Stimulated activated naive B cell treated with anti-CD40 and anti-IgM and Interleukin-4, amounts not matched to agents 10 μg/mL and 1 μg/mL and 100 μg/mL, for 72 hours (primary cell): ENCODE measurements at regions not wholly inside any gene's neighbourhood (a gene's known extent, or its start where the extent isn't known, plus 50 kb on each side); places are given as distances from the start of the nearest gene placed in this dataset.

Source experiments
- ATAC-seq, 2 donors: fragments of 150-1000 bp; cut with Tn5 transposase; replicated peaks; 2 replicates each; pipeline ENCODE4 v1.10.0; 2021; ENCODE audit warnings: moderate library complexity in 1 of 2
- DNase-seq: peaks from one replicate; pipeline ENCODE4 v3.0.0; 2021
- H3K27ac Mint-ChIP-seq: one replicate; pipeline ENCODE4 v1.8.0; 2022; ENCODE audit warnings: mild to moderate bottlenecking, mixed read lengths
- H3K27me3 Mint-ChIP-seq, 2 donors: one replicate each; pipeline ENCODE4 v1.8.0; 2022; ENCODE audit warnings: mixed read lengths in 2 of 2
- H3K36me3 Mint-ChIP-seq, 2 donors: one replicate each; pipeline ENCODE4 v1.8.0; 2022; ENCODE audit warnings: mixed read lengths in 2 of 2, mild to moderate bottlenecking in 1 of 2
- H3K4me1 Mint-ChIP-seq, 2 donors: one replicate each; pipeline ENCODE4 v1.8.0; 2022; ENCODE audit warnings: mixed read lengths in 2 of 2, mild to moderate bottlenecking in 1 of 2
- H3K4me3 Mint-ChIP-seq, 2 donors: one replicate each; pipeline ENCODE4 v1.8.0; 2022; ENCODE audit warnings: mild to moderate bottlenecking in 2 of 2, mixed read lengths in 2 of 2, moderate library complexity in 1 of 2
- H3K9me3 Mint-ChIP-seq, 2 donors: one replicate each; pipeline ENCODE4 v1.8.0; 2022; ENCODE audit warnings: mixed read lengths in 2 of 2, mild to moderate bottlenecking in 1 of 2

GRCh38 chr2:2950403-2950952, 427.1 kb downstream of the EIPR1 start:
- H3K4me3 Mint-ChIP-seq, result no peak overlapping the region
- no peaks in the 10 kb centered on the region for H3K4me1 Mint-ChIP-seq
- no peaks in the 10 kb centered on the region for H3K27me3 Mint-ChIP-seq
- peaks cover 3 to 5% of the 10 kb centered on the region in 2 donors for H3K9me3 Mint-ChIP-seq
- H3K36me3 Mint-ChIP-seq, result no peaks in the 10 kb centered on the region
- no peak overlapping the region for H3K27ac Mint-ChIP-seq
- DNase-seq (no peak), ATAC-seq (no peak)

- H3K4me1 Mint-ChIP-seq, result no peaks in the 10 kb centered on the region
- H3K27ac Mint-ChIP-seq, result no peak overlapping the region
- no peak overlapping the region for H3K4me3 Mint-ChIP-seq
- no peaks in the 10 kb centered on the region for H3K36me3 Mint-ChIP-seq
- DNase-seq (no peak), ATAC-seq (no peak)
- H3K27me3 Mint-ChIP-seq, result no peaks in the 10 kb centered on the region
- peaks cover 5 to 9% of the 10 kb centered on the region in 2 donors for H3K9me3 Mint-ChIP-seq
These were observed 430.2 kb downstream of the EIPR1 start for GRCh38 chr2:2947406-2947805.

- DNase-seq, result no peak
- Mint-ChIP-seq H3K4me3 (no peak overlapping the region), H3K36me3 (no peaks in the 10 kb centered on the region), H3K9me3 (peaks cover 5 to 13% of the 10 kb centered on the region in 2 donors), H3K27ac (no peak overlapping the region), H3K27me3 (no peaks in the 10 kb centered on the region), H3K4me1 (no peaks in the 10 kb centered on the region)
- no peak for ATAC-seq
These were observed 434.7 kb downstream of the EIPR1 start for GRCh38 chr2:2942906-2943305.

GRCh38 chr2:2942225-2942624, 435.4 kb downstream of the EIPR1 start:
- Mint-ChIP-seq H3K9me3 (peaks cover 7 to 15% of the 10 kb centered on the region in 2 donors), H3K36me3 (peaks cover 0 to 2% of the 10 kb centered on the region in 2 donors), H3K27me3 (no peaks in the 10 kb centered on the region), H3K4me3 (no peak overlapping the region), H3K4me1 (no peaks in the 10 kb centered on the region), H3K27ac (no peak overlapping the region)
- DNase-seq (no peak), ATAC-seq (no peak)

DNA sequence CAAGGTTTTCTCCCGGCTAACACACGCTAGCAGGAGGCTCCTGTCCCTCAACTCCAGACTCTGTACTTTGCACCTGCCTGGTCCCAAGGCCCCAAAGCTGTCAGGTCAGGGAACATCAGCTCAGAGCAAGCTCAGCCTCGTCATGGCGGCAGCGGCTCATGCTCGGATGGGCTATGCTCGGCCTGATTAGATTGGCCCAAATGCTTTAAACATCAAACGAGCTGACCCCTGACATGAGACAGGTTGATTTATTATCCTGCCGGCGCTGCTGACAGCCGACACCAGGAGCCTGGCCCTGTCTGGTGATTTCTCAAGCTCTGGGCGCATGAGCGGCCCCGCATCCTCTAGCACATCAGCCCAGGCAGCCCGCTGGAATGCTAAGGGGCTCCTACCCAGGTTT, 436.4 kb downstream of the EIPR1 start:
- Mint-ChIP-seq H3K4me3 (no peak overlapping the region), H3K36me3 (peaks cover 0 to 12% of the 10 kb centered on the region in 2 donors), H3K27ac (no peak overlapping the region), H3K27me3 (no peaks in the 10 kb centered on the region), H3K4me1 (no peaks in the 10 kb centered on the region), H3K9me3 (peaks cover 17 to 25% of the 10 kb centered on the region in 2 donors)
- no peak for DNase-seq
- no peak for ATAC-seq

- Mint-ChIP-seq H3K27me3 (no peaks in the 10 kb centered on the region), H3K27ac (no peak overlapping the region), H3K4me1 (no peaks in the 10 kb centered on the region), H3K4me3 (no peak overlapping the region), H3K36me3 (peaks cover 0 to 13% of the 10 kb centered on the region in 2 donors), H3K9me3 (peaks cover 17 to 25% of the 10 kb centered on the region in 2 donors)
- DNase-seq (no peak), ATAC-seq (no peak)
These were observed 436.9 kb downstream of the EIPR1 start for GRCh38 chr2:2940702-2941101.

DNA sequence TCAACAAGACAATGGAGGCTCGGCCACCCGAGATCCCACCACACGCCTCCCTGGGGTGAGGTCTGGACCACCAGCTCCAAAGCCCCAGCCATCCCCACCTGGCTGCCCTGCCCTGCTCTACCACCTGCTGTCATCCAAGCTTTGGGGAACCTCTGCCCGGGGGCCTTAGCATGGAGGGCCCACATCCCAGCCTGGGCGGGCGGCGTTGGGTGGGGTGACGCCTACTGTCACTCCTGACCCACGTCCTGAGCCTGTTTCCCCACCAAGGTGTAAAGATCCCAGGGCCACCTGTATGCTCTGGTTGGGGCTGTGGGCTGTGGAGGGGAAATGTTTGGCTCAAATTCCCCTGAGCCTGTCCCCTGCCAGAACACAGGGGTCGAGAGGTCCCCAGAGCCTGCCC, 437.6 kb downstream of the EIPR1 start:
- DNase-seq (no peak), ATAC-seq (no peak)
- Mint-ChIP-seq H3K36me3 (peaks cover 0 to 13% of the 10 kb centered on the region in 2 donors), H3K27ac (no peak overlapping the region), H3K4me1 (no peaks in the 10 kb centered on the region), H3K4me3 (no peak overlapping the region), H3K27me3 (no peaks in the 10 kb centered on the region), H3K9me3 (peaks cover 17 to 19% of the 10 kb centered on the region in 2 donors)

- Mint-ChIP-seq H3K36me3 (peaks cover 0 to 13% of the 10 kb centered on the region in 2 donors), H3K27ac (no peak overlapping the region), H3K4me1 (no peaks in the 10 kb centered on the region), H3K9me3 (peaks cover 17 to 18% of the 10 kb centered on the region in 2 donors), H3K27me3 (peaks cover 0 to 1% of the 10 kb centered on the region in 2 donors), H3K4me3 (no peak overlapping the region)
- DNase-seq (no peak), ATAC-seq (no peak)
These were observed 438.4 kb downstream of the EIPR1 start for GRCh38 chr2:2939078-2939795.

DNA sequence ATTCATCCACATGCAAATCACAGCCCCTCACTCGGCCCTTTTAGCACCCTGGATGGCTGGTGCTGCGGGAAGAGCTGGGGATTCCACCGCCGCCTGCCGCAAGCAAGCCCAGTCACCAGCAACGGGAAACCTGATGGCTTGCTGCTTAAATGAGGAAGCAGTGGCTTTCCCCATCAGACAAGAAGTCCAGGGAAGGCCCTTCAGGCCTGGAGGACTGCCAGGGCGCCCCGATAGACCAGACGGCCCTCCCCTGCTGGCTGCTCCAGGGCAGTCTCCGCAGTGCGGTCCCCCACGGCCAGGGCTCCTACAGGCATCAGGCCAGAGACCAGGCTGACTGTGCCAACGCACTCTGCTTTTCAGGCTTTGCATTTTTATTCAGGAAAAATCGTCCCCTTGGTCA, 439.1 kb downstream of the EIPR1 start:
- Mint-ChIP-seq H3K9me3 (peaks cover 12 to 16% of the 10 kb centered on the region in 2 donors), H3K27ac (no peak overlapping the region), H3K27me3 (peaks cover 0 to 6% of the 10 kb centered on the region in 2 donors), H3K4me1 (no peaks in the 10 kb centered on the region), H3K4me3 (no peak overlapping the region), H3K36me3 (peaks cover 0 to 13% of the 10 kb centered on the region in 2 donors)
- DNase-seq (no peak), ATAC-seq (no peak)

DNA sequence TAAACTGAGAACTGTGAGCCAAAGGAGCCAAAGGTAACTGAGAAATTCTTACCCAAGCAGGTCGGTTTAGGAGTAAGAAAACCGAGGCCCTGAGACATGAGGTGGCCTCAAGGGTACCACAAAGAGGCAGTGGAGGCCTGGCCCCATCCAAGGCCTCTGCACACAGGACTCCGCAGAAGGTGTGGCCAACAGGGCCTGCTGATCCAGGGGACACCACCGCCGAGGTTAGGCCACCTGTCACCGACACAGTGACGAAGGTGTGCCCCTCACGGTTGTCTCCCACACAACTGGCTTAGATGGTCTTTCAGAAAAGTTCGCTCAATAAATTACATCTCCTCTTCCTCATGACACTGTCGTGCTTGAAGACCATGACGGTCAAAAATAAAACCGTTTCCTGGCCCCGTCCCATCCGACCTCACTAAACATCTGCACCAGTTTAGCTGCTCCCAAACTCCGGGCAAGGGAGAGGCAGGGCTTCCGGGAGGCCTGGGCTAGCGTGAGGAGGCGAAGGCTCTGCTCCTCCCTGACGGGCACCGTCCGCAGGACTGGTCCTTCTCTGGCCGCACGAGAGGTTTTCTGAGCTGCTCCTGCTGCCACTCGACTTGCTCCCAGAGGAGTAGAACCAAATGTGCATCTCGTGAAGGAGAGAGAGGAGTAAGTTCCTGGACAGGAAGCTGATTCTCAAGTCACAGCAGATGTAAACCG, 442.0 kb downstream of the EIPR1 start:
- Mint-ChIP-seq H3K9me3 (peaks cover 12 to 16% of the 10 kb centered on the region in 2 donors), H3K27ac (no peak overlapping the region), H3K4me3 (no peak overlapping the region), H3K27me3 (peaks cover 0 to 10% of the 10 kb centered on the region in 2 donors), H3K4me1 (no peaks in the 10 kb centered on the region), H3K36me3 (peaks cover 0 to 16% of the 10 kb centered on the region in 2 donors)
- no peak for ATAC-seq
- no peak for DNase-seq

- Mint-ChIP-seq H3K27me3 (peaks cover 4 to 10% of the 10 kb centered on the region in 2 donors), H3K4me3 (no peak overlapping the region), H3K27ac (no peak overlapping the region), H3K9me3 (peaks cover 17 to 21% of the 10 kb centered on the region in 2 donors), H3K4me1 (no peaks in the 10 kb centered on the region), H3K36me3 (peaks cover 0 to 19% of the 10 kb centered on the region in 2 donors)
- ATAC-seq, result no peak
- DNase-seq, result no peak
These were observed 444.2 kb downstream of the EIPR1 start for GRCh38 chr2:2933426-2933825.

DNA sequence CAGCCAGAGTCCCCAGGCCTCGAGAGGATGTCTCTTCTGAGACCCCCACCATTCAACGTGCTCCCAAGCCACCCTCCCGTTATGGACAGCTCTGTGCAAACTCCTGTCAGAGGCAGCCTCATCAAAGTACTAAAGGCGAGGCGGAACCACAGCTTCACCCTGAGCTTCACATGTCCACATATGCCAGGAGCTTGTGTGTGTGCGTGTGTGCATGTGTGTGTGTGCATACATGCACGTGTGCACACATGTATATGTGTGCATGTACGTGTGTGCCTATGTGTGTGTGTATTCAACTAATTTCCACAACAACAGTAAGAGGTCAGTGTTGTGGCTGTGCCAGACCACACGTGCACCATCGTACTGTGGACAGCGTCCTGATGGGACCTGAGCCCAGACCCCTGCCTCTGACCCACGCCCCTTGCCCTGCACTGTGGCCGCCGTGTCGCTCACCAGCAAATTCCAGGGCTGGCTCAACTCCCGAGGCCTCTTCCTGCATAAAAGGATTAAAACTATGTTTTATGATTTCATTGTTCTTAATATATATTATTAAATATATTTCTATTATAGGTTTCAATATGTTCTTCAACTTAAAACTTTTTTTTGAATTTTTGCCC, 444.8 kb downstream of the EIPR1 start:
- H3K36me3 Mint-ChIP-seq, result peaks cover 0 to 19% of the 10 kb centered on the region in 2 donors
- ATAC-seq (no peak), DNase-seq (no peak)
- no peaks in the 10 kb centered on the region for H3K4me1 Mint-ChIP-seq
- H3K27me3 Mint-ChIP-seq, result peaks cover 4 to 10% of the 10 kb centered on the region in 2 donors
- H3K4me3 Mint-ChIP-seq, result no peak overlapping the region
- no peak overlapping the region for H3K27ac Mint-ChIP-seq
- peaks cover 17% of the 10 kb centered on the region in 2 donors for H3K9me3 Mint-ChIP-seq

- peaks cover 0 to 17% of the 10 kb centered on the region in 2 donors for H3K36me3 Mint-ChIP-seq
- H3K9me3 Mint-ChIP-seq, result peaks cover 14 to 16% of the 10 kb centered on the region in 2 donors
- DNase-seq (no peak), ATAC-seq (no peak)
- H3K4me1 Mint-ChIP-seq, result no peaks in the 10 kb centered on the region
- no peak overlapping the region for H3K4me3 Mint-ChIP-seq
- no peak overlapping the region for H3K27ac Mint-ChIP-seq
- H3K27me3 Mint-ChIP-seq, result peaks cover 4 to 10% of the 10 kb centered on the region in 2 donors
These were observed 445.4 kb downstream of the EIPR1 start for GRCh38 chr2:2932189-2932588.

- Mint-ChIP-seq H3K4me3 (peak overlapping the region in 1 of 2 donors; percentile 30), H3K36me3 (peaks cover 0 to 10% of the 10 kb centered on the region in 2 donors), H3K9me3 (peaks cover 7 to 9% of the 10 kb centered on the region in 2 donors), H3K27ac (no peak overlapping the region), H3K4me1 (peaks cover 2 to 5% of the 10 kb centered on the region in 2 donors), H3K27me3 (peaks cover 4 to 10% of the 10 kb centered on the region in 2 donors)
- no peak for DNase-seq
- no peak for ATAC-seq
These were observed 446.1 kb downstream of the EIPR1 start for GRCh38 chr2:2931318-2932075.
